HCT116 (cell line): ENCODE measurements at regions not wholly inside any gene's neighbourhood (a gene's known extent, or its start where the extent isn't known, plus 50 kb on each side); places are given as distances from the start of the nearest gene placed in this dataset.

ENCODE experiments used
- ATAC-seq: fragments of 200-7000 bp; cut with Tn5 transposase; 2 replicates; pipeline ENCODE4 v1.9.1; 2020; ENCODE audit warnings: mild to moderate bottlenecking, moderate library complexity
- BruUV-seq: library from RNA; stranded (reverse); fragments of 400-500 nt; replicated peaks from 2 replicates; lab custom pipeline; 2021; lab: Mats Ljungman, UMichigan
- CTCF ChIA-PET: fragments of 300-600 bp; sonication (Branson Sonifier 250); formaldehyde crosslinking; loops from one replicate; lab custom pipeline; 2021; ENCODE audit warnings: antibody characterized with exemption; lab: Charles Lee
- POLR2A ChIA-PET: fragments of 300-600, 350-600 bp; sonication (Branson Sonifier 250); formaldehyde crosslinking; loops from one replicate; lab custom pipeline; 2021; ENCODE audit warnings: antibody characterized with exemption; lab: Charles Lee
- RAD21 ChIA-PET, 2 experiments: fragments of 300-600 bp; sonication (Branson Sonifier 250); formaldehyde crosslinking; loops; one replicate each; lab custom pipeline; 2023; ENCODE audit warnings: low total read pairs in 2 of 2; ENCODE audit not compliant: uncharacterized antibody in 2 of 2, unreplicated experiment in 2 of 2, low non-redundant PET in 1 of 2; lab: Charles Lee
- DNase-seq: peaks from one replicate; pipeline ENCODE4 v3.0.0-alpha.2; 2010; ENCODE audit warnings: low read depth, low spot score
- H2AFZ ChIP-seq: fragments of 200-600 bp; shearing (Covaris generic), sonication (generic); 2 replicates; pipeline ENCODE4 v1.6.1; 2017; ENCODE audit warnings: low read depth, mixed run types, mixed read lengths, antibody characterized with exemption, low read length; ENCODE audit not compliant: poor library complexity, severe bottlenecking
- H3K27ac ChIP-seq: 2 replicates; pipeline ENCODE4 v1.5.1; 2012; ENCODE audit warnings: low read depth, low read length
- H3K27me3 ChIP-seq: fragments of 200-600 bp; sonication (generic); 2 replicates; pipeline ENCODE4 v1.6.1; 2016; ENCODE audit warnings: mixed run types, low read length, mixed read lengths; ENCODE audit not compliant: insufficient read depth
- H3K36me3 ChIP-seq, 2 experiments: fragments of 200-500 bp in 1 of 2; fragments of 200-600 bp in 1 of 2; sonication (Bioruptor generic) in 1 of 2; sonication (generic) in 1 of 2; 2 replicates each; pipeline versions ENCODE4 v1.5.1 to v1.6.1; 2014 to 2016; ENCODE audit warnings: low read length in 2 of 2, inconsistent platforms in 1 of 2, mixed read lengths in 1 of 2, mixed run types in 1 of 2; ENCODE audit not compliant: insufficient read depth in 2 of 2, control insufficient read depth in 1 of 2
- H3K4me1 ChIP-seq, 2 experiments: fragments of 200-600 bp in 1 of 2; sonication (generic) in 1 of 2; 2 replicates each; pipeline versions ENCODE4 v1.5.1 to v1.6.1; 2012 to 2017; ENCODE audit warnings: low read length in 2 of 2, inconsistent platforms in 1 of 2, mild to moderate bottlenecking in 1 of 2, mixed read lengths in 1 of 2, mixed run types in 1 of 2, moderate library complexity in 1 of 2; ENCODE audit not compliant: insufficient read depth in 2 of 2, control insufficient read depth in 1 of 2
- H3K4me2 ChIP-seq: fragments of 200-600 bp; sonication (generic); 2 replicates; pipeline ENCODE4 v1.6.1; 2017; ENCODE audit warnings: mixed run types, low read length, mixed read lengths
- H3K4me3 ChIP-seq, 2 experiments: fragments of 200-600 bp in 1 of 2; sonication (generic) in 1 of 2; replicated peaks in 1 of 2; 2 replicates each; pipeline ENCODE4 v1.5.1; 2011 to 2016; ENCODE audit warnings: low read length in 2 of 2, control low read depth in 1 of 2, low read depth in 1 of 2, mild to moderate bottlenecking in 1 of 2, mixed read lengths in 1 of 2, mixed run types in 1 of 2
- H3K79me2 ChIP-seq: fragments of 200-600 bp; sonication (generic); 2 replicates; pipeline ENCODE4 v1.6.1; 2017; ENCODE audit warnings: mild to moderate bottlenecking, mixed run types, low read length, moderate library complexity, mixed read lengths; ENCODE audit not compliant: insufficient read depth
- H3K9ac ChIP-seq: fragments of 200-600 bp; sonication (generic); 2 replicates; pipeline ENCODE4 v1.6.1; 2016; ENCODE audit warnings: low read length, mixed read lengths
- H3K9me2 ChIP-seq: fragments of 200-600 bp; sonication (generic), shearing (Covaris generic); 2 replicates; pipeline ENCODE4 v1.6.1; 2017; ENCODE audit warnings: mixed run types, mild to moderate bottlenecking, moderate library complexity; ENCODE audit not compliant: insufficient read depth
- H3K9me3 ChIP-seq, 2 experiments: fragments of 200-500 bp in 1 of 2; fragments of 200-600 bp in 1 of 2; sonication (Bioruptor generic) in 1 of 2; sonication (generic) in 1 of 2; 2 replicates each; pipeline ENCODE4 v1.6.1; 2014 to 2017; ENCODE audit warnings: low read length in 2 of 2, mixed read lengths in 2 of 2, inconsistent platforms in 1 of 2, low read depth in 1 of 2, mild to moderate bottlenecking in 1 of 2, mixed run types in 1 of 2, moderate library complexity in 1 of 2; ENCODE audit not compliant: control insufficient read depth in 1 of 2, insufficient read depth in 1 of 2
- H4K20me1 ChIP-seq: fragments of 200-600 bp; sonication (generic), shearing (Covaris generic); 2 replicates; pipeline ENCODE4 v1.6.1; 2017; ENCODE audit warnings: mixed run types, mild to moderate bottlenecking, moderate library complexity; ENCODE audit not compliant: insufficient read depth
- CBX3 ChIP-seq: IDR thresholded peaks from 2 replicates; pipeline ENCODE4 v1.6.1; 2012; ENCODE audit warnings: low read depth
- CEBPB ChIP-seq: IDR thresholded peaks from 2 replicates; pipeline ENCODE4 v1.6.1; 2012; ENCODE audit warnings: low read depth
- EZH2 ChIP-seq: fragments of 200-600 bp; sonication (generic); IDR thresholded peaks from 2 replicates; pipeline ENCODE4 v1.6.1; 2017; ENCODE audit warnings: antibody characterized with exemption, mixed run types
- EZH2phosphoT487 ChIP-seq: fragments of 200-600 bp; IDR thresholded peaks from 2 replicates; pipeline ENCODE4 v1.6.1; 2018; ENCODE audit warnings: antibody characterized with exemption, borderline replicate concordance
- FOSL1 ChIP-seq: IDR thresholded peaks from 2 replicates; pipeline ENCODE4 v1.6.1; 2012; ENCODE audit warnings: low read depth
- JUND ChIP-seq: IDR thresholded peaks from 2 replicates; pipeline ENCODE4 v1.6.1; 2012
- POLR2A ChIP-seq: IDR thresholded peaks from 2 replicates; pipeline ENCODE4 v1.7.0; 2011; ENCODE audit warnings: borderline replicate concordance; ENCODE audit not compliant: insufficient read depth, insufficient read length; ENCODE audit errors: extremely low read depth
- RAD21 ChIP-seq: IDR thresholded peaks from 2 replicates; pipeline ENCODE4 v1.6.1; 2012; ENCODE audit warnings: low read depth, mild to moderate bottlenecking
- SP1 ChIP-seq: IDR thresholded peaks from 2 replicates; pipeline ENCODE4 v1.6.1; 2012; ENCODE audit warnings: low read depth
- SRF ChIP-seq: IDR thresholded peaks from 2 replicates; pipeline ENCODE4 v1.6.1; 2012; ENCODE audit warnings: low read depth
- TCF7L2 ChIP-seq: IDR thresholded peaks from 2 replicates; pipeline ENCODE4 v1.7.0; 2011; ENCODE audit warnings: borderline replicate concordance, inconsistent platforms; ENCODE audit not compliant: insufficient read depth, insufficient read length; ENCODE audit errors: extremely low read depth
- YY1 ChIP-seq: IDR thresholded peaks from 2 replicates; pipeline ENCODE4 v1.6.1; 2011; ENCODE audit warnings: low read length, low read depth, moderate library complexity, mild to moderate bottlenecking; ENCODE audit not compliant: insufficient replicate concordance; ENCODE audit errors: extremely low read depth
- ZFX ChIP-seq: fragments of 450-650 bp; IDR thresholded peaks from 2 replicates; pipeline ENCODE4 v1.6.1; 2017
- ZNF274 ChIP-seq: fragments of 200-500 bp; sonication (Bioruptor generic); IDR thresholded peaks from 2 replicates; pipeline ENCODE4 v1.6.1; 2014; ENCODE audit warnings: mild to moderate bottlenecking, low read depth, low read length, inconsistent platforms
- intact Hi-C: fragments of 100-400 bp; cut with micrococcal nuclease; formaldehyde crosslinking; loops from 2 replicates; pipeline ENCODE4 v1.10.0; 2022
- TF ChIP-seq, protein P1 (sequence below): IDR thresholded peaks from 2 replicates; pipeline ENCODE4 v1.6.1; 2011; ENCODE audit warnings: mild to moderate bottlenecking, low read length, moderate library complexity; ENCODE audit not compliant: insufficient replicate concordance; ENCODE audit errors: extremely low read depth
- TF ChIP-seq, protein P2 (sequence below): IDR thresholded peaks from 2 replicates; pipeline ENCODE4 v1.6.1; 2012
- TF ChIP-seq, protein P3 (sequence below): IDR thresholded peaks from 2 replicates; pipeline ENCODE4 v1.6.1; 2012; ENCODE audit warnings: low read depth
- TF ChIP-seq, protein P4 (sequence below): IDR thresholded peaks from 2 replicates; pipeline ENCODE4 v1.6.1; 2012

DNA sequence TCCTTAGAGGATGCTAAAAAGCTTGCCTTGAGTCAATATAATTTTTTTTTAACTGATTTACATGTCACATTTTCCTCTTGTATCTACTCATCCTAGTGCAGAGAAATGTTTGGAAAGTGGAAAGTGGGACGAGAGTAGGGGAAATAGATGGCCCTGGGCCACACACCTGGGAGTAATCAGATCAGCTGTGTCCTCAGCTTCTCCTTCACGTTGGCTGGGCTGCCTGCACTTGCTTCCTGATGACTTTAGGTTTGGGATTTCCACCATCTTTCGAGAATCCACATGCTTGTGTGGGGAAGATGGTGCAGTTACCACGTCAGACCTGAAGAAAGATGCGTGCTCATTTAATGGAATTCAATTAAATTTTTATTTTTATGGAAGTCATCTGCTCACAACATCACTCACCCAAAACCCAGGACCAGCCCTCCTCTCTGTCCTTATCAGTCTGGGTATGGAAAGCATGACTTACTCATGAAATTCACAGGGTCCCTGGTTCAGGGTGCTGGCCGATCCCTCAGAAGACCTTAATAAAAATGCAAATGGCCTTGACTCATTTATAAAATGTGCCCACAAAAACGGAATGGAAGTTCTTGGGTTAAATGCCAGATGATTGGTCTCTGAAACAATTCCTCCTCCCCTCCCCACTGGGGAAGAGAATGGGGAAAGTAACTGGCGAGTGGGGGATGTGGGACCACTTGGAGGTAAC, 74.5 kb upstream of the TIAM2 start (continued):
- no peak for TF ChIP-seq ZNF274
- TF ChIP-seq FOSL1 = no peak
- TF ChIP-seq POLR2A = no peak
- no peak for TF ChIP-seq JUND
- TF ChIP-seq EZH2 = no peak
- no peak for TF ChIP-seq CBX3
- no peak for TF ChIP-seq RAD21
- no peak for TF ChIP-seq SP1
- TF ChIP-seq TCF7L2 = no peak

GRCh38 chr6:154921482-154921881, 73.6 kb upstream of the TIAM2 start:
- no peak overlapping the region for H3K27ac ChIP-seq
- H3K27me3 ChIP-seq = no peaks in the 10 kb centered on the region
- H3K9me2 ChIP-seq = no peaks in the 10 kb centered on the region
- ATAC-seq (no peak), DNase-seq (no peak)
- H2AFZ ChIP-seq = no peak overlapping the region
- ChIA-PET CTCF (no interaction called here), POLR2A (no interaction called here), RAD21 (no interaction called here)
- H3K36me3 ChIP-seq = no peaks in the 10 kb centered on the region
- H3K4me3 ChIP-seq = no peak overlapping the region
- intact Hi-C loops = no loop called here
- BruUV-seq = no TSS peak
- no peaks in the 10 kb centered on the region for H3K79me2 ChIP-seq
- H4K20me1 ChIP-seq = no peaks in the 10 kb centered on the region
- no peak overlapping the region for H3K9ac ChIP-seq
- no peaks in the 10 kb centered on the region for H3K4me1 ChIP-seq
- H3K9me3 ChIP-seq = no peaks in the 10 kb centered on the region
- no peak overlapping the region for H3K4me2 ChIP-seq
- TF ChIP-seq FOSL1 = no peak
- TF ChIP-seq, protein P1, sequence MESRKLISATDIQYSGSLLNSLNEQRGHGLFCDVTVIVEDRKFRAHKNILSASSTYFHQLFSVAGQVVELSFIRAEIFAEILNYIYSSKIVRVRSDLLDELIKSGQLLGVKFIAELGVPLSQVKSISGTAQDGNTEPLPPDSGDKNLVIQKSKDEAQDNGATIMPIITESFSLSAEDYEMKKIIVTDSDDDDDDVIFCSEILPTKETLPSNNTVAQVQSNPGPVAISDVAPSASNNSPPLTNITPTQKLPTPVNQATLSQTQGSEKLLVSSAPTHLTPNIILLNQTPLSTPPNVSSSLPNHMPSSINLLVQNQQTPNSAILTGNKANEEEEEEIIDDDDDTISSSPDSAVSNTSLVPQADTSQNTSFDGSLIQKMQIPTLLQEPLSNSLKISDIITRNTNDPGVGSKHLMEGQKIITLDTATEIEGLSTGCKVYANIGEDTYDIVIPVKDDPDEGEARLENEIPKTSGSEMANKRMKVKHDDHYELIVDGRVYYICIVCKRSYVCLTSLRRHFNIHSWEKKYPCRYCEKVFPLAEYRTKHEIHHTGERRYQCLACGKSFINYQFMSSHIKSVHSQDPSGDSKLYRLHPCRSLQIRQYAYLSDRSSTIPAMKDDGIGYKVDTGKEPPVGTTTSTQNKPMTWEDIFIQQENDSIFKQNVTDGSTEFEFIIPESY = no peak
- no peak for TF ChIP-seq SRF
- no peak for TF ChIP-seq EZH2phosphoT487
- no peak for TF ChIP-seq RAD21
- no peak for TF ChIP-seq JUND
- no peak for TF ChIP-seq YY1
- TF ChIP-seq, protein P2, sequence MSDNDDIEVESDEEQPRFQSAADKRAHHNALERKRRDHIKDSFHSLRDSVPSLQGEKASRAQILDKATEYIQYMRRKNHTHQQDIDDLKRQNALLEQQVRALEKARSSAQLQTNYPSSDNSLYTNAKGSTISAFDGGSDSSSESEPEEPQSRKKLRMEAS = no peak
- no peak for TF ChIP-seq ZFX
- TF ChIP-seq, protein P3, sequence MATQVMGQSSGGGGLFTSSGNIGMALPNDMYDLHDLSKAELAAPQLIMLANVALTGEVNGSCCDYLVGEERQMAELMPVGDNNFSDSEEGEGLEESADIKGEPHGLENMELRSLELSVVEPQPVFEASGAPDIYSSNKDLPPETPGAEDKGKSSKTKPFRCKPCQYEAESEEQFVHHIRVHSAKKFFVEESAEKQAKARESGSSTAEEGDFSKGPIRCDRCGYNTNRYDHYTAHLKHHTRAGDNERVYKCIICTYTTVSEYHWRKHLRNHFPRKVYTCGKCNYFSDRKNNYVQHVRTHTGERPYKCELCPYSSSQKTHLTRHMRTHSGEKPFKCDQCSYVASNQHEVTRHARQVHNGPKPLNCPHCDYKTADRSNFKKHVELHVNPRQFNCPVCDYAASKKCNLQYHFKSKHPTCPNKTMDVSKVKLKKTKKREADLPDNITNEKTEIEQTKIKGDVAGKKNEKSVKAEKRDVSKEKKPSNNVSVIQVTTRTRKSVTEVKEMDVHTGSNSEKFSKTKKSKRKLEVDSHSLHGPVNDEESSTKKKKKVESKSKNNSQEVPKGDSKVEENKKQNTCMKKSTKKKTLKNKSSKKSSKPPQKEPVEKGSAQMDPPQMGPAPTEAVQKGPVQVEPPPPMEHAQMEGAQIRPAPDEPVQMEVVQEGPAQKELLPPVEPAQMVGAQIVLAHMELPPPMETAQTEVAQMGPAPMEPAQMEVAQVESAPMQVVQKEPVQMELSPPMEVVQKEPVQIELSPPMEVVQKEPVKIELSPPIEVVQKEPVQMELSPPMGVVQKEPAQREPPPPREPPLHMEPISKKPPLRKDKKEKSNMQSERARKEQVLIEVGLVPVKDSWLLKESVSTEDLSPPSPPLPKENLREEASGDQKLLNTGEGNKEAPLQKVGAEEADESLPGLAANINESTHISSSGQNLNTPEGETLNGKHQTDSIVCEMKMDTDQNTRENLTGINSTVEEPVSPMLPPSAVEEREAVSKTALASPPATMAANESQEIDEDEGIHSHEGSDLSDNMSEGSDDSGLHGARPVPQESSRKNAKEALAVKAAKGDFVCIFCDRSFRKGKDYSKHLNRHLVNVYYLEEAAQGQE = no peak
- no peak for TF ChIP-seq TCF7L2
- no peak for TF ChIP-seq EZH2
- TF ChIP-seq, protein P4, sequence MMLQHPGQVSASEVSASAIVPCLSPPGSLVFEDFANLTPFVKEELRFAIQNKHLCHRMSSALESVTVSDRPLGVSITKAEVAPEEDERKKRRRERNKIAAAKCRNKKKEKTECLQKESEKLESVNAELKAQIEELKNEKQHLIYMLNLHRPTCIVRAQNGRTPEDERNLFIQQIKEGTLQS = no peak
- no peak for TF ChIP-seq POLR2A
- TF ChIP-seq CEBPB = no peak
